Stomach (tissue), 4 donors: ENCODE measurements at regions not wholly inside any gene's neighbourhood (a gene's known extent, or its start where the extent isn't known, plus 50 kb on each side); places are given as distances from the start of the nearest gene placed in this dataset.

Experiments
- EP300 ChIP-seq: sonication (generic); formaldehyde crosslinking; IDR thresholded peaks from one replicate; pipeline ENCODE4 v1.6.1; 2017; ENCODE audit warnings: antibody characterized with exemption
- POLR2A ChIP-seq, 4 donors: fragments of 450-650 bp; IDR thresholded peaks; one replicate each; pipeline ENCODE4 v1.6.1; 2016; ENCODE audit warnings: antibody characterized with exemption in 4 of 4, control low read depth in 2 of 4, mild to moderate bottlenecking in 1 of 4, moderate library complexity in 1 of 4
- POLR2AphosphoS5 ChIP-seq, 3 donors: sonication (generic); formaldehyde crosslinking; IDR thresholded peaks; one replicate each; pipeline ENCODE4 v1.6.1; 2016; ENCODE audit warnings: antibody characterized with exemption in 3 of 3
- TF ChIP-seq, protein P1 (sequence below), 7 experiments: fragments of 450-650 bp in 4 of 7; fragments of 200-600 bp in 3 of 7; sonication (generic) in 3 of 7; IDR thresholded peaks; one replicate each; pipeline ENCODE4 v1.5.1; 2016 to 2019; ENCODE audit warnings: antibody characterized with exemption in 7 of 7, control low read depth in 2 of 7, mild to moderate bottlenecking in 1 of 7

DNA sequence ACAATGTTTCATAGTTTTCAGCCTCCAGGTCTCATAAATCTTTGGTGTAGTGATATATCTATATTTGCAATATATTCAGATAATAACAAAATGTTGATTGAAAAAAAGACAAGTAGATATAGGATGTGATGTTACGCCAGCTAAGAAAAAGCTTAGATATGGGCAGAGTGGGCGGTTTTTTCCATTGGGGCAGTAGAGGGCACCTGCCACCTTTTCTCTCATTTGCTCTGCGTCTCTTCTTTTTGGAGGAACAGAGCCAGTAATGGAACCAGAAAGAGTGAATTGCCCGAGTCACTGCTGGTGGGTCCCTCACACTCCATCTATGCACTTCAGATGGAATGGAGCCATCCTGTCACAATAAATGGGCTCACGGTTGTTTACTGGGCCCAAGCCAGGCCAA is 62.1 kb upstream of the FANCC start:
- TF ChIP-seq, protein P1, sequence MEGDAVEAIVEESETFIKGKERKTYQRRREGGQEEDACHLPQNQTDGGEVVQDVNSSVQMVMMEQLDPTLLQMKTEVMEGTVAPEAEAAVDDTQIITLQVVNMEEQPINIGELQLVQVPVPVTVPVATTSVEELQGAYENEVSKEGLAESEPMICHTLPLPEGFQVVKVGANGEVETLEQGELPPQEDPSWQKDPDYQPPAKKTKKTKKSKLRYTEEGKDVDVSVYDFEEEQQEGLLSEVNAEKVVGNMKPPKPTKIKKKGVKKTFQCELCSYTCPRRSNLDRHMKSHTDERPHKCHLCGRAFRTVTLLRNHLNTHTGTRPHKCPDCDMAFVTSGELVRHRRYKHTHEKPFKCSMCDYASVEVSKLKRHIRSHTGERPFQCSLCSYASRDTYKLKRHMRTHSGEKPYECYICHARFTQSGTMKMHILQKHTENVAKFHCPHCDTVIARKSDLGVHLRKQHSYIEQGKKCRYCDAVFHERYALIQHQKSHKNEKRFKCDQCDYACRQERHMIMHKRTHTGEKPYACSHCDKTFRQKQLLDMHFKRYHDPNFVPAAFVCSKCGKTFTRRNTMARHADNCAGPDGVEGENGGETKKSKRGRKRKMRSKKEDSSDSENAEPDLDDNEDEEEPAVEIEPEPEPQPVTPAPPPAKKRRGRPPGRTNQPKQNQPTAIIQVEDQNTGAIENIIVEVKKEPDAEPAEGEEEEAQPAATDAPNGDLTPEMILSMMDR (IDR thresholded peaks at IDR 0.05): no peak
- TF ChIP-seq POLR2A (IDR thresholded peaks at IDR 0.05): no peak
- TF ChIP-seq EP300: no peak
- no peak for TF ChIP-seq POLR2AphosphoS5 (IDR thresholded peaks at IDR 0.05)
